H1 (cell line): ENCODE measurements at regions not wholly inside any gene's neighbourhood (a gene's known extent, or its start where the extent isn't known, plus 50 kb on each side); places are given as distances from the start of the nearest gene placed in this dataset.

Experiments used
- CTCF ChIA-PET: fragments of 300-600 bp; sonication (Branson Sonifier 250); formaldehyde crosslinking; loops from one replicate; lab custom pipeline; 2021; ENCODE audit not compliant: partially characterized antibody; lab: Charles Lee
- POLR2A ChIA-PET: fragments of 300-600 bp; sonication (Branson Sonifier 250); formaldehyde crosslinking; loops from one replicate; lab custom pipeline; 2021; ENCODE audit warnings: inconsistent platforms; ENCODE audit not compliant: partially characterized antibody; lab: Charles Lee
- DNase-seq, 2 experiments: peaks; one replicate each; pipeline versions ENCODE4 v3.0.0 to v3.0.0-alpha.2; 2010 to 2022; ENCODE audit warnings: low spot score in 2 of 2, low read depth in 1 of 2, mixed read lengths in 1 of 2
- FAIRE-seq: peaks from 2 replicates; lab custom pipeline; 2011; peaks lifted over from hg19 to GRCh38; lab: Jason Lieb, UNC
- H2AFZ ChIP-seq: 2 replicates; pipeline ENCODE4 v1.8.1; 2012; ENCODE audit warnings: low read length, inconsistent platforms
- H2AK5ac ChIP-seq: 2 replicates; pipeline ENCODE4 v1.6.1; 2013; ENCODE audit warnings: low read depth, low read length
- H2BK120ac ChIP-seq: replicated peaks from 2 replicates; pipeline ENCODE3; 2013; ENCODE audit warnings: low read depth, low read length, inconsistent platforms
- H2BK12ac ChIP-seq: 2 replicates; pipeline ENCODE4 v1.6.1; 2013; ENCODE audit warnings: low read depth, low read length
- H2BK15ac ChIP-seq: 2 replicates; pipeline ENCODE4 v1.6.1; 2013; ENCODE audit warnings: low read length
- H2BK20ac ChIP-seq: 2 replicates; pipeline ENCODE4 v1.6.1; 2013; ENCODE audit warnings: low read length
- H2BK5ac ChIP-seq: 2 replicates; pipeline ENCODE4 v1.6.1; 2013; ENCODE audit warnings: low read depth, low read length
- H3K14ac ChIP-seq: 2 replicates; pipeline ENCODE4 v1.6.1; 2013; ENCODE audit warnings: inconsistent platforms; ENCODE audit not compliant: insufficient read length
- H3K18ac ChIP-seq: 2 replicates; pipeline ENCODE4 v1.6.1; 2013; ENCODE audit warnings: low read length; ENCODE audit errors: extremely low read depth
- H3K23ac ChIP-seq: 2 replicates; pipeline ENCODE4 v1.6.1; 2013; ENCODE audit warnings: inconsistent platforms; ENCODE audit not compliant: insufficient read length
- H3K23me2 ChIP-seq: 2 replicates; pipeline ENCODE4 v1.6.1; 2013; ENCODE audit warnings: low read depth, low read length
- H3K27ac ChIP-seq: 2 replicates; pipeline ENCODE4 v1.6.1; 2011; ENCODE audit warnings: low read depth, low read length, inconsistent platforms
- H3K27me3 ChIP-seq, 4 experiments: replicated peaks in 1 of 4; 1 replicate in 1 of 4; 2 replicates in 3 of 4; pipeline versions ENCODE4 v1.6.1 to v1.8.1; 2011 to 2013; ENCODE audit warnings: low read length in 3 of 4, mild to moderate bottlenecking in 3 of 4, inconsistent platforms in 2 of 4, mixed read lengths in 2 of 4, moderate library complexity in 1 of 4; ENCODE audit not compliant: control insufficient read depth in 3 of 4, insufficient read depth in 3 of 4; ENCODE audit errors: extremely low read depth in 1 of 4
- H3K36me3 ChIP-seq, 4 experiments: 2 replicates each; pipeline versions ENCODE4 v1.6.1 to v1.8.1; 2011 to 2013; ENCODE audit warnings: mild to moderate bottlenecking in 4 of 4, low read length in 3 of 4, moderate library complexity in 2 of 4, control low read depth in 1 of 4, inconsistent platforms in 1 of 4; ENCODE audit not compliant: insufficient read depth in 4 of 4, control insufficient read depth in 2 of 4
- H3K4ac ChIP-seq: replicated peaks from 2 replicates; pipeline ENCODE3; 2013; ENCODE audit warnings: low read length, low read depth, mixed read lengths, inconsistent platforms; ENCODE audit not compliant: insufficient read length
- H3K4me1 ChIP-seq, 4 experiments: replicated peaks in 1 of 4; 1 replicate in 1 of 4; 2 replicates in 3 of 4; pipeline versions ENCODE4 v1.6.1 to v1.8.1; 2011 to 2013; ENCODE audit warnings: low read length in 3 of 4, inconsistent platforms in 2 of 4, mixed read lengths in 1 of 4; ENCODE audit not compliant: insufficient read depth in 4 of 4, control insufficient read depth in 3 of 4
- H3K4me2 ChIP-seq, 2 experiments: 2 replicates each; pipeline versions ENCODE4 v1.6.1 to v1.8.1; 2011 to 2013; ENCODE audit warnings: low read depth in 2 of 2, low read length in 2 of 2, control low read depth in 1 of 2, inconsistent platforms in 1 of 2, mild to moderate bottlenecking in 1 of 2; ENCODE audit not compliant: insufficient read depth in 1 of 2
- H3K4me3 ChIP-seq, 4 experiments: fragments of 200-600, 300-600 bp in 1 of 4; sonication (generic), shearing (Covaris generic), sonication (Bioruptor Twin) in 1 of 4; 2 replicates each; pipeline versions ENCODE4 v1.5.1 to v1.8.1; 2011 to 2016; ENCODE audit warnings: low read length in 4 of 4, low read depth in 3 of 4, control low read depth in 2 of 4, inconsistent platforms in 2 of 4, mild to moderate bottlenecking in 2 of 4, mixed read lengths in 1 of 4, moderate library complexity in 1 of 4; ENCODE audit not compliant: insufficient read depth in 2 of 4; ENCODE audit errors: extremely low read depth in 1 of 4
- H3K56ac ChIP-seq: replicated peaks from 2 replicates; pipeline ENCODE3; 2013; ENCODE audit warnings: low read depth, mild to moderate bottlenecking, mixed read lengths, low read length, inconsistent platforms; ENCODE audit not compliant: insufficient read length
- H3K79me1 ChIP-seq: 2 replicates; pipeline ENCODE4 v1.6.1; 2013; ENCODE audit warnings: low read depth, low read length, control low read depth
- H3K79me2 ChIP-seq, 2 experiments: 2 replicates each; pipeline versions ENCODE4 v1.6.1 to v1.8.1; 2012 to 2013; ENCODE audit warnings: low read length in 2 of 2, mild to moderate bottlenecking in 2 of 2, inconsistent platforms in 1 of 2; ENCODE audit not compliant: insufficient read depth in 2 of 2, control insufficient read depth in 1 of 2
- H3K9ac ChIP-seq, 4 experiments: replicated peaks in 1 of 4; 1 replicate in 1 of 4; 2 replicates in 3 of 4; pipeline versions ENCODE4 v1.6.1 to v1.8.1; 2011 to 2013; ENCODE audit warnings: low read depth in 3 of 4, low read length in 3 of 4, control low read depth in 2 of 4, mild to moderate bottlenecking in 2 of 4, moderate library complexity in 2 of 4, inconsistent platforms in 1 of 4; ENCODE audit errors: extremely low read depth in 1 of 4
- H3K9me3 ChIP-seq, 2 experiments: 2 replicates each; pipeline versions ENCODE4 v1.6.1 to v1.8.1; 2012 to 2013; ENCODE audit warnings: mild to moderate bottlenecking in 2 of 2, moderate library complexity in 2 of 2, control low read depth in 1 of 2, inconsistent platforms in 1 of 2, low read depth in 1 of 2, low read length in 1 of 2, mixed read lengths in 1 of 2; ENCODE audit not compliant: insufficient read depth in 2 of 2
- H4K20me1 ChIP-seq, 2 experiments: replicated peaks in 1 of 2; 2 replicates each; pipeline versions ENCODE3 to v1.8.1; 2011 to 2013; ENCODE audit warnings: inconsistent platforms in 2 of 2, low read length in 2 of 2, mild to moderate bottlenecking in 1 of 2; ENCODE audit not compliant: insufficient read depth in 2 of 2, control insufficient read depth in 1 of 2
- H4K5ac ChIP-seq: 2 replicates; pipeline ENCODE4 v1.6.1; 2013; ENCODE audit warnings: low read length, low read depth, mixed read lengths, inconsistent platforms; ENCODE audit not compliant: insufficient read length
- H4K8ac ChIP-seq: 2 replicates; pipeline ENCODE4 v1.8.0; 2013; ENCODE audit warnings: mild to moderate bottlenecking, moderate library complexity, low read length, inconsistent platforms; ENCODE audit not compliant: insufficient read depth; ENCODE audit errors: extremely low read depth
- H4K91ac ChIP-seq: replicated peaks from 2 replicates; pipeline ENCODE3; 2013; ENCODE audit warnings: low read length, mixed read lengths, inconsistent platforms; ENCODE audit not compliant: insufficient read length
- BACH1 ChIP-seq: IDR thresholded peaks from 2 replicates; pipeline ENCODE4 v1.6.1; 2012; ENCODE audit warnings: low read length, improper control_type of control experiment
- CBX8 ChIP-seq: fragments of 300-800, 300-1000 bp; sonication (generic); IDR thresholded peaks from 2 replicates; pipeline ENCODE4 v1.7.1; 2016; ENCODE audit warnings: low read depth, low read length, borderline replicate concordance
- CHD2 ChIP-seq: IDR thresholded peaks from 2 replicates; pipeline ENCODE4 v1.6.1; 2012; ENCODE audit warnings: low read length, improper control_type of control experiment
- E2F6 ChIP-seq: IDR thresholded peaks from 2 replicates; pipeline ENCODE4 v1.6.1; 2012; ENCODE audit warnings: inconsistent platforms
- HDAC2 ChIP-seq, 2 experiments: fragments of 300-600 bp in 1 of 2; sonication (generic) in 1 of 2; IDR thresholded peaks; 2 replicates each; pipeline ENCODE4 v1.6.1; 2011 to 2012; ENCODE audit warnings: low read depth in 2 of 2, low read length in 2 of 2, mild to moderate bottlenecking in 2 of 2, moderate library complexity in 2 of 2, borderline replicate concordance in 1 of 2, inconsistent platforms in 1 of 2
- MAFK ChIP-seq: IDR thresholded peaks from 2 replicates; pipeline ENCODE4 v1.6.1; 2012; ENCODE audit warnings: low read depth, mild to moderate bottlenecking, improper control_type of control experiment, low read length
- PHF8 ChIP-seq: fragments of 200-600 bp; sonication (generic); conservative IDR thresholded peaks from 2 replicates; pipeline ENCODE4 v1.7.1; 2012; ENCODE audit warnings: low read depth, mild to moderate bottlenecking, inconsistent platforms, low read length, moderate library complexity
- POU5F1 ChIP-seq: IDR thresholded peaks from 2 replicates; pipeline ENCODE4 v1.6.1; 2011; ENCODE audit warnings: low read depth, mild to moderate bottlenecking, low read length, moderate library complexity
- SAP30 ChIP-seq: fragments of 300-600 bp; sonication (generic); IDR thresholded peaks from 2 replicates; pipeline ENCODE4 v1.7.1; 2012; ENCODE audit warnings: low read length, moderate library complexity, mild to moderate bottlenecking, inconsistent platforms; ENCODE audit not compliant: insufficient read depth, insufficient replicate concordance
- SP1 ChIP-seq: IDR thresholded peaks from 2 replicates; pipeline ENCODE4 v1.6.1; 2011; ENCODE audit warnings: low read depth, low read length
- SP4 ChIP-seq: IDR thresholded peaks from 2 replicates; pipeline ENCODE4 v1.6.1; 2012; ENCODE audit warnings: low read length, inconsistent platforms
- USF2 ChIP-seq: IDR thresholded peaks from 2 replicates; pipeline ENCODE4 v1.6.1; 2011; ENCODE audit warnings: low read length, improper control_type of control experiment
- WGBS, 2 experiments: shearing (Covaris generic) in 1 of 2; methylation state at CpG; one replicate each; pipeline versions ENCODE4 v1.1.6 to v1.1.7; 2013 to 2015; ENCODE audit warnings: low lambda C conversion rate in 2 of 2, mixed read lengths in 2 of 2, inconsistent platforms in 1 of 2, low coverage in 1 of 2, missing lambda C conversion rate in 1 of 2; ENCODE audit not compliant: insufficient replicate concordance in 2 of 2, insufficient coverage in 1 of 2, insufficient read length in 1 of 2; ENCODE audit errors: extremely low coverage in 1 of 2, missing lambda C conversion rate in 1 of 2; 5-methylcytosine and 5-hydroxymethylcytosine counted together

GRCh38 chr1:4961935-4962645, 307.7 kb downstream of the AJAP1 start:
- no peak overlapping the region for H3K18ac ChIP-seq
- H3K4me2 ChIP-seq, result no peak overlapping the region
- H2BK12ac ChIP-seq, result no peak overlapping the region
- no peak overlapping the region for H2BK5ac ChIP-seq
- no peak overlapping the region for H4K5ac ChIP-seq
- no peak overlapping the region for H2AK5ac ChIP-seq
- H2BK15ac ChIP-seq, result peak overlapping the region; percentile 68; the same call in 1 of the 2 replicates
- no peaks in the 10 kb centered on the region for H3K27me3 ChIP-seq
- no peak overlapping the region for H3K56ac ChIP-seq
- H3K27ac ChIP-seq, result no peak overlapping the region
- peak overlapping the region; percentile 26; the same call in 1 of the 2 replicates for H4K8ac ChIP-seq
- no peak overlapping the region for H3K23ac ChIP-seq
- H2BK20ac ChIP-seq, result no peak overlapping the region
- WGBS, 2 experiments, result 91% methylated on average over 8 of the region's 8 CpGs; no CpG with 5 or more reads in 1 of the 2 experiments
- H3K4me3 ChIP-seq, result no peak overlapping the region
- H3K23me2 ChIP-seq, result no peaks in the 10 kb centered on the region
- CTCF ChIA-PET, result interaction anchor here (1.0 kb wide), 1 partner anchor 14 kb away, joined by 3 read pairs; no protein-coding TSS in a partner anchor
- H2BK120ac ChIP-seq, result no peak overlapping the region
- DNase-seq, result no peak
- H4K20me1 ChIP-seq, result no peaks in the 10 kb centered on the region
- H3K4ac ChIP-seq, result no peak overlapping the region
- no peak for FAIRE-seq
- H3K79me2 ChIP-seq, result no peaks in the 10 kb centered on the region
- peaks cover 2 to 6% (median 3%) of the 10 kb centered on the region in 4 experiments; a peak in 4 of 7 replicates for H3K4me1 ChIP-seq
- H3K14ac ChIP-seq, result no peak overlapping the region
- no peaks in the 10 kb centered on the region for H3K9me3 ChIP-seq
- no peaks in the 10 kb centered on the region for H3K79me1 ChIP-seq
- POLR2A ChIA-PET, result no interaction called here
- no peaks in the 10 kb centered on the region for H3K36me3 ChIP-seq
- no peak overlapping the region for H3K9ac ChIP-seq
- H2AFZ ChIP-seq, result no peak overlapping the region
- H4K91ac ChIP-seq, result no peak overlapping the region
- TF ChIP-seq MAFK, result no peak
- TF ChIP-seq E2F6, result no peak
- TF ChIP-seq HDAC2 (IDR thresholded peaks at IDR 0.05; ENCODE audit: borderline replicate concordance in 1 of 2, low read depth in 2 of 2, low read length in 2 of 2), result no peak
- TF ChIP-seq PHF8, result no peak
- no peak for TF ChIP-seq CHD2
- TF ChIP-seq POU5F1, result no peak
- TF ChIP-seq SAP30, result no peak
- TF ChIP-seq CBX8, result no peak
- TF ChIP-seq SP4, result no peak
- no peak for TF ChIP-seq BACH1
- TF ChIP-seq USF2, result no peak
- TF ChIP-seq SP1, result no peak
